Activated T-helper 1 cell treated with anti-CD3 and anti-CD28 coated beads, Interleukin-2, amount 50 U/mL, for 16 hours (primary cell): ENCODE measurements at regions not wholly inside any gene's neighbourhood (a gene's known extent, or its start where the extent isn't known, plus 50 kb on each side); places are given as distances from the start of the nearest gene placed in this dataset.
"Not testable (repeated sequence)": the region's sequence is repeated elsewhere in the genome, so short reads cannot be mapped to it uniquely, and the experiment has no call there.

Source experiments
- DNase-seq, 2 donors: peaks; one replicate each; pipeline ENCODE4 v3.0.0-alpha.2; 2020; ENCODE audit warnings: low read depth in 1 of 2, low spot score in 1 of 2

DNA sequence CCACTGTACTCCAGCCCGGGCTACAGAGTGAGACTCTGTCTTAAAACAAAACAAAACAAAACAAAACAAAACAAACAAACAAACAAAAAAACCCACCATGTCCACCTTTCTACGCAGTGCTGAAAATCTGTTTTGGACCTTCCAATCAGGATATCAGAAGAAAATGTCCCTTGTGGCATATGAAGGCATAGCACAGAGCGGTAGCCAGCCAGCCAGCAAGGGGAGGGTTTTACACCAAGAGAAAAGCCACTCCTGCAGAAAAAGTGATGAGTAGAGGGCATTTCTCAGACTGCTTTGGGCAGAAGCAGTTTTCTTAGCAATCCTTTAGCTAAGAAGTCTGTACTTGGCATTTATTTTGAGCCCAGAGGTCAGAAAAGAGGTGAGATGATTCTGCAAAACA, 612.2 kb downstream of the TYW1 start:
- no peak for DNase-seq

DNA sequence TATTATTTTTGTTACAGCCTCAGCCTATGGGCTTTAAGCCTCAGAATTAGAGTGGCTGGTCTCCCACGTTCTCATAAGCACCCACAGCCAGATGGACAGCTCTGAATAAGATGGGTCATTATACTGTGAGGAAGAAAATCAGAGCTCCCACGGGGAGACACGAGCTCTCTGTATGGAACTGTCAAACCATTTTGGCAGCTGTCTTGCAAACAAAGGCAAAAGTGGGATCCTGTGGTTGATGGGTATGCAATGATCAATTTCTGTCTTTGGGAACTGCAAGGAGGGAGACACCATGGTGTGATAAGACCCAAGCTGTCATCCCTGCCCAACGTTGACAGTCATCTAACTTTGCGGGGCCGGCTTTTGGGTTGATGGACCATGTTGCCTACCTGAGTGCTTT, 614.3 kb downstream of the TYW1 start:
- DNase-seq = no peak

DNA sequence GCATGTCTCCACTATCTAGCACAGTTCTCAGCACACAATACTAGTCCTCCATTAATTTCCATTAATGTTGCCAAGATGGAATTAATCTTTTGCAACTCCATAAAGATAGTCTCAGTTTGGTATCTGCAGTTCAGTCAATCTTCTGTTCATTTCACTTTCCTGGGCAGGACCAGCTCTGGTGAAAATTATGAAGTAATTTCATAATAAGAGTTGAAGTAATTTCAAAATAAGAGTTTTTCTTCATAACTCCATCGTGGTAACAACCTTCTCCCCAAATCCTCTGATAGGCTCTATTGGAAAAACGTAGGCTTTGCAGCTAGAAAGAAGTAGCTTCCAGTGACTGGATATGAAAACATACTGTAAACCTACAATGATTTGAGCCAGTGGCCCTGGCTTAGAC, 618.2 kb downstream of the TYW1 start:
- no peak for DNase-seq

- no peak for DNase-seq
These were observed 619.9 kb downstream of the TYW1 start for GRCh38 chr7:67616517-67616916.

DNA sequence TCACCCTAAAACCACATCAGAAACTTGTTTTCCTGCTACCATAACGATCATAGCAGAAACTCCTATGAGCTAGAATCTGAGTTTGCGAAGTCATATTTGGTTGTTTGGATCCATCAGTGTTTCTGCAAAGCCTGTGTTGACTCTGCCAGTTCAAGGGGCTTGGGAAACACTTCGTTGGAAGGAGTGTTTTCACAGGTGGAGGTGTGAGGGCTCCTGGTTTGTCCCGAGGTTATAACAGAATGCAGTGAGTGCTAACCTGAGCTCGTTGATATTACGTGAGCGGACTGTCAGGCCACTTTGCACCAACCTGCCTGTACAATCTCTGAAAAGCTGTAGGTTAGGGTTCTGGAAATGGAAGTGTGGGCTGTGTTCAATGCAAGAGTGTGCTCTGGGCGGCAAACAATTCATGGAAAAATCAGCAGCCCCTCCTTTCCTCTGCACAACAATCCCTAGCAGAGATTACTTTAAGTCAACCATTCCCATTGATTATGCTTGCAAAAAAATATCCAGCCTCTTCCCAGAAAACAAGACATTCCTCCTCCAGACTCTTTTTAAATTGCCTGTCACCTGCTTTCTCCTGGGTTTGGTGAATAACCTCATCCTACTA, 622.0 kb downstream of the TYW1 start:
- DNase-seq = no peak

GRCh38 chr7:67619175-67619574, 622.5 kb downstream of the TYW1 start:
- DNase-seq = no peak

GRCh38 chr7:67620216-67620933, 623.7 kb downstream of the TYW1 start:
- no peak for DNase-seq

DNA sequence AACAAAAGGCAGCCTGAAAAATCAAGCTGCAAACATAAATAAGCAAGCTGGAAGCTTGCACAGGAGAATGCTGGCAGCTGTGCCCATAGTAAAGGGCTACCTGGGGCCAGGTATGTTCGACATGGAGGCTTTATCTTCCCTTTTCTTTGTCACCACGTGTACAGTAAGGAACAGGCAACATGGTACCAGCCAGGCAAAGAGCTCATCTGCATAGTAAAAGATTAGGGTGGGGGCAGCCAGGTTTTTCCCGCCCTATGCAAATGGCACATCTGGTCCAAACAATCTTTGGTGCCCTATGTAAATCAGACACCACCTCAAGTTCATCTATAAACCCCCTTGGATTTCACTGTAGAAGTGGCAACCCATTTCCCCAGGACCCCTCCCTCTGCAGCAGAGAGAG, 625.1 kb downstream of the TYW1 start:
- DNase-seq = no peak

- no peak for DNase-seq
These were observed 628.7 kb downstream of the TYW1 start for GRCh38 chr7:67625257-67625737.

DNA sequence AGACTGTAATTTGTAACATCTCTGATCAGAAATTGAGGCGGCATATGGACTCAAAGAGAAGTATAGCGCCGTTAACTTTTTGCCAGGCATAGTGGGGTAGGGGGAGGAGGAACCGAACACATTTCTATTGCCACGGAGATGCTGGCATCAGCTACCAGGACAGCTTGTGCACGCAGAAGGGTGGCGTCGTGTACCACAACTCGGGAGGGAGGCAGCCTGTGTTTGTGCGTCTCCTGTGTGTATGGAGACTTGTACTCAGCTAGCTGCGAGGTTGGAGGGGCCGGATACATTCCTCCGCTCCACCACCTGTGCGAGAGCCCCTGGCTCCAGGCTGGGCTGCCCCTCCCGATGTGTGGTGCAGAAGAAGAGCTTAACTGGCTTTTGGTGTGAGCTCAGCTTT, 634.8 kb downstream of the TYW1 start:
- DNase-seq = no peak

- DNase-seq = no peak
These were observed 638.6 kb downstream of the TYW1 start for GRCh38 chr7:67635271-67635670.

GRCh38 chr7:67636348-67637022, 639.9 kb downstream of the TYW1 start:
- no peak for DNase-seq

GRCh38 chr7:67637023-67637358, 640.4 kb downstream of the TYW1 start:
- no peak for DNase-seq

- not testable (repeated sequence) for DNase-seq
These were observed 645.9 kb downstream of the TYW1 start for GRCh38 chr7:67642542-67642941.

DNA sequence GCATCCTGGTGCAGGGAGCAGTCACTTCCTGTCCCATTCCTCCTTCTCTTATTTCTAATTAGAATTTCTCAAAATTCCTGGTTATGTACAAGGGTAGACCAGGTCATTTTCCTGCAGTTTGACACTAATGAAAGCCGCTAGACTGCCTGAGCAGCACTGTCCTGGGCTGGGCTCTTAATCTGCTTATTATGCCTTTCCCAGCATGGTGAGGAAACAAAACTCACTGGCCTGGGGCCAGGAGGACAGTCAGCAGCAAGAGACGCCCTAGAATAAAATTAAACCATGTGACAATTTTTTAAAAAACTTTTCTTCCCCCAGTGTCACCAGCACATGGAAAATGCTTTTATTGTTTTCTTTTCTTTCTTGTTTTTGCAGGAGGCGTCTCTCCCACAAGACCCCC, 647.5 kb downstream of the TYW1 start:
- no peak for DNase-seq

GRCh38 chr7:67652937-67653336, 656.3 kb downstream of the TYW1 start:
- no peak for DNase-seq

- no peak for DNase-seq
These were observed 657.3 kb downstream of the TYW1 start for GRCh38 chr7:67653856-67654454.

DNA sequence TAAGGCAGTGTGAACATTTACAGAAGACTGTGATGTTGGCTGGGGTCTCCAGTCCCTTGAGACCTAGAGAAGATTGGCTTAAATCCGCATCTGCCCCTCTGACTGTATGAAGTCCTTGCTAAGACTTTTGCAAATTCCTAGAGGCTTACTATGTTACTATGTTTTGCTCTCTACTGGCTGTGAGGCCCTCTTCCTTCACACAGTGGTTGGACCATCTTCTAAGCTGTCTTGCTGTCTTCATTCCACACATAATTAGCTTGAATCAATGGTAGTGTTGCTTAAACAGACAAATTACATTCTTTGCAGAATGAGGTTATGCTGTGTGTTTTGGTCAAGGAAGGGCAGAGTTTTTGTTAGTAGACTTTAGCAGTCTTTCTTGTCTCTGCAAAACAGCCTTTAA, 658.0 kb downstream of the TYW1 start:
- no peak for DNase-seq

DNA sequence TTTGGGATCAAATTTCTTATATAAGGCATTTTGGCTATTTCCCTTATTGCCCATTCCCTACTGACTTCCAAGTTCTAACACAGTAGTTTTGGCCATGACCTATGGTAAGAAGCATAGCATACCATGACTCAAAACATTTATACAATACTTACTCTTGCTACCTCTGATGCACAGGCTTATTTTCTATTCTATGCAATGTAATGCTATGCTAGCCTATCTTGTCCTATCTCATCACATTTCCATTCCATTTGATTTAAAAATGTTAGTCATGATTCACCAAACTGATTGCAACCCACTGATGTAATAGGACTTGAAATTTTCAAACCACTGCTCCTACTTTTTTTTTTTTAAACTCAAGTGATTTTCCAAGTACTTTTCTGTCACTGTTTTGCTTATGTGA, 658.5 kb downstream of the TYW1 start:
- no peak for DNase-seq

DNA sequence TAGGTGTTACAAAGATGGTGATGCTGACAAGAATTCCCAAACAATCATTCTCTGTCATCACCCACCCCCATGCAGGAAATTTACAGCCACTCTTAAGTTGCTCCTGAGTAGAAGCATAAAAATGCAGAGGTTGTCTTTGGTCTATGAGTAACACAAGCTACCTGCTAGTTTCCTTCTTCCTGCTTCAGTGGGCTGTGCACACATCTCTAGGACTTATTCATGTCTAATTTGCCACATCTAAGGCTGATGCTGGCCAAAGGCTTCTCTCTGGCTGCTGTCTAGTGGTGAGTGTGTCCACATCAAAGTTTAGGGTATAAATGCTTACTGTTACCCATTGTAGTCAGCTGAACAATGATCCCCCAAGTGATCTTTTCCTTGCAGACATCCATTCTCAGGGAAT, 662.5 kb downstream of the TYW1 start:
- no peak for DNase-seq

DNA sequence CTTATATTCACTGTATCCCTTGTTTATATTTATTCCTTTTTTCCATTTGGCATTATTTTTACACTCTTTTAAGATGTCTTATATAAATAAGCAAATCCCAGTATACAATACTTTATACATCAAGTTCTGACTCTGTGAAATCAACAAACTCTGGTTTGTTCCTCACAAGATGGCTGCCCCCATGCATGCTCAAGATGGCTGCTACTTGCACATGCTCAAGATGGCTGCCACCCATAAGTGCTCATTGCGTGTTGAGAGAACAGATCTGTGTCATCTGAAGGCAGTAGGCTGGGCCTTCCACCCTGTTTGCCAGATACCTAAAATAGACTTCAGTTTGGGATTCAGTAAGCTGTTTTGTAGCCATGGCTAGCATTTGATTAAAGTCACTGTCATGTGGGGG, 666.2 kb downstream of the TYW1 start:
- DNase-seq = no peak

DNA sequence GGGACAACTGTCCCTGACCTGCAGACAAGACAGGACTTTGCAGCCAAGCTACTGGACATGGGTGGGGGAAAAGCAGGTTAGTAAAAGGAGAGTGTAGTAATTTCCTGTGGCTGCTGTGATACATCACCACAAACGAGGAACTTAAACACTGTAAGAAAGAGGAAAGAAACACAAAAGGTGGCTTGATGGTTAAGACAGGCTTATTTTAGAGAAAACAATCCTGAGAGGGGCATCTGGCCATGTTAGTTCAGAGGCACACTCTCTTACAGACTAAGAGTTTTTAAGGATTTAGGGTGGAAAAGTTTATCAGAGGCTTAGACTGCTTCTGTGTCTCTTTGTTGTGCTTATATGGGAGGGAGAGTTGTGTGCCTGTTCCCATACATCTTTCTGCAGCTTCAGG, 667.0 kb downstream of the TYW1 start:
- DNase-seq = no peak
